HG02884 (cell line): ENCODE measurements at regions not wholly inside any gene's neighbourhood (a gene's known extent, or its start where the extent isn't known, plus 50 kb on each side); places are given as distances from the start of the nearest gene placed in this dataset.

Experiments used
- ATAC-seq: cut with Tn5 transposase; IDR thresholded peaks from one replicate; pipeline ENCODE4 v1.9.1; 2021; ENCODE audit warnings: mild to moderate bottlenecking, moderate library complexity; ENCODE audit not compliant: unreplicated experiment

DNA sequence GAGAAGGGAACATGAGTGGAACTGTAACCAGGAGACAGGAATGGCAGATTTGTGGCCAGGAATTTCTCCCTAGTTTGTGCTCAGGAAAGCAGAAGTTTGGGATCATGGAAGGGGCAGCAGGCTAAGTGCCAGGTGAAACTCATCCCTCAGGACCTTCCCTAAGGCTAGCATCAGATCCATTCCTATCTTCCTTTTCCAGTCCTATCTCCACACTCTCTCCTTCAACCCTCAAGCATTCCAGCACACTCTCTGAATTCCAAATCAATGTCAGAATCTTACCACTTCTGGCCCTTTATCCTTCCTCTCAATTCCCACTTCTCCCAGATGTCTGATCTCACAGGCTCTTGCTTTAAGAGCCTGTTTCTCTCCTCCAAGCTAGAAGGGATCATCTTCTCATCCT lies 53.2 kb upstream of the GRIA1 start:
- no peak for ATAC-seq

DNA sequence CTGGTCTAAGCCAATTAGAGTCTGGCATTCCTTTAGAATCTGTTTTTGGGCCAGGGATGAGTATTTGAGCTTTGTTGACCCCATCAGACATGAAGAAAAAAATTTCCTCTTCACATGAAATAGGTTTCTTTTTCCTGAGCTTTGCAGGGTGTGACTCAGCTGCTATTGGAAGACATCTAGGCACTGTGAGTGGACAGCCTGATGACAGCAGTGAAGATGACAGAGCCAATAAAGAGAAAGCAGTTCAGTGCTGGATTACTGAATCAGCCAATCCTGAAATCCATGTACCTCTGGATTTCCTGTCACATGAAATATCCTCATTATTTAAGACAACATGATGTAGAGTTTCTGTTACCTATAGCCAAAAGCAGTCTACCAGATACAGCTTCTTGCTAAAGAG lies 51.3 kb upstream of the GRIA1 start:
- no peak for ATAC-seq
